DOHH2 (cell line): ENCODE measurements at regions not wholly inside any gene's neighbourhood (a gene's known extent, or its start where the extent isn't known, plus 50 kb on each side); places are given as distances from the start of the nearest gene placed in this dataset.

Experiments
- H3F3A ChIP-seq: fragments of 200-600 bp; sonication (generic), shearing (Covaris generic); 2 replicates; pipeline ENCODE4 v1.6.0; 2016; ENCODE audit warnings: antibody characterized with exemption, mild to moderate bottlenecking; ENCODE audit not compliant: control insufficient read depth, insufficient read depth
- H3K27ac ChIP-seq: fragments of 200-600 bp; sonication (generic); 2 replicates; pipeline ENCODE4 v1.5.1; 2014; ENCODE audit warnings: low read depth, mild to moderate bottlenecking, low read length, moderate library complexity
- H3K27me3 ChIP-seq: fragments of 200-600 bp; sonication (generic); 2 replicates; pipeline ENCODE4 v1.6.1; 2014; ENCODE audit warnings: mild to moderate bottlenecking, low read length, mixed read lengths; ENCODE audit not compliant: control insufficient read depth
- H3K36me3 ChIP-seq: fragments of 200-600 bp; sonication (generic); 2 replicates; pipeline ENCODE4 v1.6.1; 2014; ENCODE audit warnings: mild to moderate bottlenecking, low read length, moderate library complexity, mixed read lengths; ENCODE audit not compliant: control insufficient read depth
- H3K4me1 ChIP-seq: fragments of 200-600 bp; sonication (generic); 2 replicates; pipeline ENCODE4 v1.6.1; 2014; ENCODE audit warnings: mild to moderate bottlenecking, low read length, mixed read lengths; ENCODE audit not compliant: control insufficient read depth
- H3K4me2 ChIP-seq: fragments of 200-600 bp; sonication (generic); 2 replicates; pipeline ENCODE4 v1.6.0; 2014; ENCODE audit warnings: mild to moderate bottlenecking, low read length, moderate library complexity
- H3K4me3 ChIP-seq: fragments of 200-600 bp; sonication (generic); 2 replicates; pipeline ENCODE4 v1.5.1; 2014; ENCODE audit warnings: mild to moderate bottlenecking, low read length, mixed read lengths
- H3K79me2 ChIP-seq: fragments of 200-600 bp; sonication (generic); 2 replicates; pipeline ENCODE4 v1.6.1; 2014; ENCODE audit warnings: mild to moderate bottlenecking, low read length, mixed read lengths; ENCODE audit not compliant: control insufficient read depth
- H3K9me2 ChIP-seq: fragments of 200-600 bp; sonication (generic); replicated peaks from 2 replicates; pipeline ENCODE4 v1.6.1; 2014; ENCODE audit warnings: mild to moderate bottlenecking, low read length, mixed read lengths; ENCODE audit not compliant: control insufficient read depth
- H3K9me3 ChIP-seq: fragments of 200-600 bp; sonication (generic); 2 replicates; pipeline ENCODE4 v1.6.1; 2014; ENCODE audit warnings: antibody characterized with exemption, low read length, mixed read lengths; ENCODE audit not compliant: control insufficient read depth, insufficient read depth
- H4K20me1 ChIP-seq: fragments of 200-600 bp; sonication (generic); 2 replicates; pipeline ENCODE4 v1.6.0; 2014; ENCODE audit warnings: low read depth, mild to moderate bottlenecking, antibody characterized with exemption, low read length, moderate library complexity; ENCODE audit not compliant: control insufficient read depth, insufficient read depth
- CTCF ChIP-seq: fragments of 200-600 bp; sonication (generic); IDR thresholded peaks from one replicate; pipeline ENCODE4 v1.5.1; 2014; ENCODE audit warnings: antibody characterized with exemption, mild to moderate bottlenecking, low read depth, low read length; ENCODE audit not compliant: poor library complexity, severe bottlenecking
- EZH2phosphoT487 ChIP-seq: fragments of 200-600 bp; sonication (generic); IDR thresholded peaks from 2 replicates; pipeline ENCODE4 v1.6.1; 2017; ENCODE audit warnings: borderline replicate concordance, mild to moderate bottlenecking, antibody characterized with exemption, low read length, moderate library complexity, mixed read lengths

GRCh38 chr6:103587722-103588121 is 1272.0 kb downstream of the HACE1 start:
- Histone ChIP-seq H4K20me1 (no peaks in the 10 kb centered on the region), H3K9me2 (no peaks in the 10 kb centered on the region), H3F3A (no peaks in the 10 kb centered on the region), H3K4me3 (no peak overlapping the region), H3K27ac (no peak overlapping the region), H3K4me2 (no peak overlapping the region), H3K9me3 (no peaks in the 10 kb centered on the region; the same call in 1 of the 2 replicates), H3K4me1 (no peaks in the 10 kb centered on the region), H3K27me3 (no peaks in the 10 kb centered on the region), H3K36me3 (no peaks in the 10 kb centered on the region), H3K79me2 (no peaks in the 10 kb centered on the region)
- TF ChIP-seq EZH2phosphoT487 = no peak
- TF ChIP-seq CTCF = no peak

GRCh38 chr6:103578115-103578514 is 1281.6 kb downstream of the HACE1 start:
- H3K36me3 ChIP-seq = no peaks in the 10 kb centered on the region
- no peaks in the 10 kb centered on the region for H3K4me1 ChIP-seq
- no peaks in the 10 kb centered on the region for H3K79me2 ChIP-seq
- H3K4me3 ChIP-seq = no peak overlapping the region
- no peaks in the 10 kb centered on the region for H3K27me3 ChIP-seq
- no peaks in the 10 kb centered on the region for H4K20me1 ChIP-seq
- H3K4me2 ChIP-seq = no peak overlapping the region
- no peaks in the 10 kb centered on the region for H3K9me2 ChIP-seq
- H3K27ac ChIP-seq = no peak overlapping the region
- no peaks in the 10 kb centered on the region for H3F3A ChIP-seq
- H3K9me3 ChIP-seq = no peaks in the 10 kb centered on the region
- TF ChIP-seq CTCF = no peak
- no peak for TF ChIP-seq EZH2phosphoT487

GRCh38 chr6:103570431-103570830 is 1289.3 kb downstream of the HACE1 start:
- no peaks in the 10 kb centered on the region for H4K20me1 ChIP-seq
- H3K9me2 ChIP-seq = no peaks in the 10 kb centered on the region
- no peak for TF ChIP-seq CTCF
- TF ChIP-seq EZH2phosphoT487 = no peak
- H3K4me1 ChIP-seq = no peaks in the 10 kb centered on the region
- no peaks in the 10 kb centered on the region for H3K9me3 ChIP-seq
- H3K79me2 ChIP-seq = no peaks in the 10 kb centered on the region
- H3K4me2 ChIP-seq = no peak overlapping the region
- H3F3A ChIP-seq = no peaks in the 10 kb centered on the region
- no peaks in the 10 kb centered on the region for H3K36me3 ChIP-seq
- H3K27ac ChIP-seq = no peak overlapping the region
- H3K27me3 ChIP-seq = no peaks in the 10 kb centered on the region
- H3K4me3 ChIP-seq = no peak overlapping the region

GRCh38 chr6:103554911-103555310 is 1304.8 kb downstream of the HACE1 start:
- H3K4me2 ChIP-seq = no peak overlapping the region
- TF ChIP-seq CTCF (no peak), EZH2phosphoT487 (no peak)
- no peak overlapping the region for H3K27ac ChIP-seq
- H3K27me3 ChIP-seq = no peaks in the 10 kb centered on the region
- H3K4me3 ChIP-seq = no peak overlapping the region
- no peaks in the 10 kb centered on the region for H4K20me1 ChIP-seq
- 0 out of 2 replicates have a peak, but pooled peaks cover 3% of the 10 kb centered on the region for H3K9me3 ChIP-seq
- no peaks in the 10 kb centered on the region for H3K79me2 ChIP-seq
- no peaks in the 10 kb centered on the region for H3K4me1 ChIP-seq
- no peaks in the 10 kb centered on the region for H3K36me3 ChIP-seq
- H3F3A ChIP-seq = no peaks in the 10 kb centered on the region
- no peaks in the 10 kb centered on the region for H3K9me2 ChIP-seq
